SH-SY5Y (cell line): ENCODE measurements at regions not wholly inside any gene's neighbourhood (a gene's known extent, or its start where the extent isn't known, plus 50 kb on each side); places are given as distances from the start of the nearest gene placed in this dataset.

Experiments used
- GATA2 ChIP-seq: IDR thresholded peaks from 2 replicates; pipeline ENCODE4 v1.6.1; 2011; ENCODE audit warnings: mild to moderate bottlenecking, low read depth, low read length
- GATA3 ChIP-seq: IDR thresholded peaks from 2 replicates; pipeline ENCODE4 v1.6.1; 2011; ENCODE audit warnings: low read depth, mild to moderate bottlenecking, low read length, moderate library complexity

GRCh38 chr10:111498560-111498959 lies 421.7 kb downstream of the ADRA2A start:
- no peak for TF ChIP-seq GATA2
- TF ChIP-seq GATA3: no peak
